Adipocyte (in vitro differentiated cells): ENCODE measurements at regions not wholly inside any gene's neighbourhood (a gene's known extent, or its start where the extent isn't known, plus 50 kb on each side); places are given as distances from the start of the nearest gene placed in this dataset.

ENCODE experiments used
- DNase-seq: peaks from one replicate; pipeline ENCODE4 v3.0.0-alpha.2; 2015; ENCODE audit warnings: low read depth
- H3K27me3 ChIP-seq: replicated peaks from 2 replicates; pipeline ENCODE4 v1.7.0; 2013; ENCODE audit warnings: mild to moderate bottlenecking, low read length, moderate library complexity; ENCODE audit not compliant: control insufficient read depth, insufficient read depth
- H3K36me3 ChIP-seq: 2 replicates; pipeline ENCODE4 v1.7.0; 2013; ENCODE audit warnings: low read length, mild to moderate bottlenecking, moderate library complexity; ENCODE audit not compliant: control insufficient read depth, insufficient read depth, severe bottlenecking
- H3K4me1 ChIP-seq: 2 replicates; pipeline ENCODE4 v1.7.0; 2013; ENCODE audit warnings: mild to moderate bottlenecking, low read length, moderate library complexity; ENCODE audit not compliant: control insufficient read depth, insufficient read depth
- H3K4me3 ChIP-seq: 2 replicates; pipeline ENCODE4 v1.7.0; 2013; ENCODE audit warnings: mild to moderate bottlenecking, low read length, moderate library complexity
- H3K9ac ChIP-seq: 2 replicates; pipeline ENCODE4 v1.7.0; 2013; ENCODE audit warnings: mild to moderate bottlenecking, low read length, moderate library complexity
- H3K9me3 ChIP-seq: 2 replicates; pipeline ENCODE4 v1.7.0; 2013; ENCODE audit warnings: mild to moderate bottlenecking, low read length, moderate library complexity; ENCODE audit not compliant: control insufficient read depth

GRCh38 chr12:90829044-90829443, 125.9 kb downstream of the CCER1 start:
- DNase-seq, result no peak
- no peak overlapping the region for H3K4me3 ChIP-seq
- no peak overlapping the region for H3K9ac ChIP-seq
- no peaks in the 10 kb centered on the region for H3K27me3 ChIP-seq
- no peaks in the 10 kb centered on the region for H3K4me1 ChIP-seq
- H3K9me3 ChIP-seq, result no peaks in the 10 kb centered on the region
- H3K36me3 ChIP-seq, result no peaks in the 10 kb centered on the region

- Histone ChIP-seq H3K9me3 (no peaks in the 10 kb centered on the region), H3K4me3 (no peak overlapping the region), H3K27me3 (no peaks in the 10 kb centered on the region), H3K4me1 (no peaks in the 10 kb centered on the region), H3K36me3 (no peaks in the 10 kb centered on the region), H3K9ac (no peak overlapping the region)
- DNase-seq, result no peak
These were observed 126.4 kb downstream of the CCER1 start for GRCh38 chr12:90828621-90829020.

- Histone ChIP-seq H3K4me1 (no peaks in the 10 kb centered on the region), H3K36me3 (no peaks in the 10 kb centered on the region), H3K4me3 (no peak overlapping the region), H3K9me3 (no peaks in the 10 kb centered on the region), H3K9ac (no peak overlapping the region), H3K27me3 (no peaks in the 10 kb centered on the region)
- no peak for DNase-seq
These were observed 127.4 kb downstream of the CCER1 start for GRCh38 chr12:90827567-90827966.

- Histone ChIP-seq H3K9ac (no peak overlapping the region), H3K27me3 (no peaks in the 10 kb centered on the region), H3K36me3 (no peaks in the 10 kb centered on the region), H3K9me3 (no peaks in the 10 kb centered on the region), H3K4me1 (no peaks in the 10 kb centered on the region), H3K4me3 (no peak overlapping the region)
- DNase-seq, result no peak
These were observed 128.9 kb downstream of the CCER1 start for GRCh38 chr12:90826036-90826435.

GRCh38 chr12:90823859-90824258, 131.1 kb downstream of the CCER1 start:
- no peak for DNase-seq
- Histone ChIP-seq H3K9me3 (no peaks in the 10 kb centered on the region), H3K36me3 (no peaks in the 10 kb centered on the region)

GRCh38 chr12:90819709-90820108, 135.3 kb downstream of the CCER1 start:
- no peak for DNase-seq
- Histone ChIP-seq H3K4me1 (peaks cover 5% of the 10 kb centered on the region), H3K9ac (no peak overlapping the region), H3K27me3 (no peaks in the 10 kb centered on the region), H3K36me3 (no peaks in the 10 kb centered on the region), H3K4me3 (no peak overlapping the region), H3K9me3 (no peaks in the 10 kb centered on the region)

More at GRCh38 chr12:90823859-90824258, 131.1 kb downstream of the CCER1 start:
- Histone ChIP-seq H3K4me3 (no peak overlapping the region), H3K27me3 (no peaks in the 10 kb centered on the region), H3K9ac (no peak overlapping the region), H3K4me1 (no peaks in the 10 kb centered on the region)

GRCh38 chr12:90816353-90817089, 138.5 kb downstream of the CCER1 start:
- H3K9me3 ChIP-seq, result no peaks in the 10 kb centered on the region
- no peaks in the 10 kb centered on the region for H3K36me3 ChIP-seq
- H3K4me1 ChIP-seq, result peaks cover 5% of the 10 kb centered on the region
- peak; percentile 11 for DNase-seq
- no peak overlapping the region for H3K9ac ChIP-seq
- H3K4me3 ChIP-seq, result no peak overlapping the region
- H3K27me3 ChIP-seq, result no peaks in the 10 kb centered on the region

GRCh38 chr12:90809940-90810339, 145.0 kb downstream of the CCER1 start:
- Histone ChIP-seq H3K9ac (no peak overlapping the region), H3K27me3 (no peaks in the 10 kb centered on the region), H3K9me3 (no peaks in the 10 kb centered on the region), H3K36me3 (no peaks in the 10 kb centered on the region), H3K4me3 (no peak overlapping the region), H3K4me1 (no peaks in the 10 kb centered on the region)
- DNase-seq, result no peak

- H3K4me3 ChIP-seq, result no peak overlapping the region
- no peaks in the 10 kb centered on the region for H3K36me3 ChIP-seq
- no peak for DNase-seq
- no peaks in the 10 kb centered on the region for H3K9me3 ChIP-seq
- H3K9ac ChIP-seq, result no peak overlapping the region
- no peaks in the 10 kb centered on the region for H3K27me3 ChIP-seq
- H3K4me1 ChIP-seq, result no peaks in the 10 kb centered on the region
These were observed 146.4 kb downstream of the CCER1 start for GRCh38 chr12:90808568-90808967.

GRCh38 chr12:90802727-90803126, 152.2 kb downstream of the CCER1 start:
- Histone ChIP-seq H3K36me3 (no peaks in the 10 kb centered on the region), H3K9ac (no peak overlapping the region), H3K4me3 (no peak overlapping the region), H3K27me3 (no peaks in the 10 kb centered on the region), H3K9me3 (no peaks in the 10 kb centered on the region), H3K4me1 (no peaks in the 10 kb centered on the region)
- DNase-seq, result no peak

- H3K36me3 ChIP-seq, result no peaks in the 10 kb centered on the region
- peak; percentile 9 for DNase-seq
- H3K4me1 ChIP-seq, result no peaks in the 10 kb centered on the region
- H3K4me3 ChIP-seq, result no peak overlapping the region
- no peaks in the 10 kb centered on the region for H3K9me3 ChIP-seq
- no peak overlapping the region for H3K9ac ChIP-seq
- no peaks in the 10 kb centered on the region for H3K27me3 ChIP-seq
These were observed 153.2 kb downstream of the CCER1 start for GRCh38 chr12:90801776-90802175.

GRCh38 chr12:90794212-90794611, 160.8 kb downstream of the CCER1 start:
- no peaks in the 10 kb centered on the region for H3K4me1 ChIP-seq
- no peak for DNase-seq

More at GRCh38 chr12:90794212-90794611, 160.8 kb downstream of the CCER1 start:
- Histone ChIP-seq H3K27me3 (no peaks in the 10 kb centered on the region), H3K9me3 (no peaks in the 10 kb centered on the region), H3K9ac (no peak overlapping the region), H3K4me3 (no peak overlapping the region), H3K36me3 (no peaks in the 10 kb centered on the region)
